K562 (cell line): ENCODE measurements at regions not wholly inside any gene's neighbourhood (a gene's known extent, or its start where the extent isn't known, plus 50 kb on each side); places are given as distances from the start of the nearest gene placed in this dataset.

Experiments
- FOXK2 ChIP-seq, 2 experiments: fragments of 450-650 bp; IDR thresholded peaks in 1 of 2; conservative IDR thresholded peaks in 1 of 2; 2 replicates each; pipeline ENCODE4 v1.6.1; 2016; ENCODE audit warnings: low read depth in 2 of 2, mild to moderate bottlenecking in 1 of 2
- HDAC2 ChIP-seq: fragments of 450-650 bp; IDR thresholded peaks from 2 replicates; pipeline ENCODE4 v1.6.1; 2016; ENCODE audit warnings: mild to moderate bottlenecking
- MAX ChIP-seq: sonication (generic); formaldehyde crosslinking; IDR thresholded peaks from 2 replicates; pipeline ENCODE4 v1.9.0; 2022; ENCODE audit warnings: mild to moderate bottlenecking, missing genetic modification reagents
- MYC ChIP-seq, 2 experiments: fragments of 250-450 bp in 1 of 2; sonication (Bioruptor Pico) in 1 of 2; IDR thresholded peaks; 2 replicates each; pipeline versions ENCODE4 v1.5.1 to v1.6.1; 2012 to 2021; ENCODE audit warnings: low read depth in 2 of 2, borderline replicate concordance in 1 of 2, improper control_type of control experiment in 1 of 2, low read length in 1 of 2, mild to moderate bottlenecking in 1 of 2, moderate library complexity in 1 of 2
- RBM25 ChIP-seq: fragments of 200-400 bp; formaldehyde crosslinking; IDR thresholded peaks from 2 replicates; pipeline ENCODE4 v1.6.1; 2018; ENCODE audit warnings: low read length, low read depth, moderate library complexity; ENCODE audit not compliant: severe bottlenecking

DNA sequence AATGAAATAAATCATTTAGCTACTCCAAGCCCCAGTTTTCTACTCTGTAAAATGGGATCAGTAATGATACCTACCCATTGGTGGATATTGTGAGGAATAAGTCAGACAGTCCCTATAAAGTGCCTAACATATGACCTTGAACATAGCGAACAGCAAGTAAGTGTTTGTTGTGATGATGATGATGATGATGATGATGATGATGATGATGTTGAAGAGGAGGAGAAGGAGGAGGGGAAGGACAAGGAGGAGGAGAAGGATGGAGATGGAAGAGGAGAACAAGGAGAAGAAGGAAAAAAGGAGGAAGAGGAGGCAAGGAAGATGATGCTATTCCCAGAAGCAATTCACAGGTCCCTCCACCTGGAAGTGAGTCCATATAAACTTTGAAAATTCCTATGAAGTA is 264.3 kb downstream of the MAFB start:
- TF ChIP-seq MYC (IDR thresholded peaks at IDR 0.05; ENCODE audit: low read depth, low read length) (no peak), MYC (CRISPR knock-in tag; IDR thresholded peaks at IDR 0.05; ENCODE audit: borderline replicate concordance, low read depth) (no peak), HDAC2 (no peak), MAX (CRISPR knock-in tag) (no peak), RBM25 (no peak), FOXK2 (conservative IDR thresholded peaks at IDR 0.05 in 1 of 2, IDR thresholded peaks at IDR 0.05 in 1 of 2; ENCODE audit: low read depth in 2 of 2) (no peak)
